OCI-LY1 (cell line): ENCODE measurements at regions not wholly inside any gene's neighbourhood (a gene's known extent, or its start where the extent isn't known, plus 50 kb on each side); places are given as distances from the start of the nearest gene placed in this dataset.

Source experiments
- EZH2 ChIP-seq: fragments of 200-600 bp; sonication (generic), shearing (Covaris generic); IDR thresholded peaks from 2 replicates; pipeline ENCODE4 v1.8.0; 2017; ENCODE audit warnings: borderline replicate concordance, mixed run types, mild to moderate bottlenecking, antibody characterized with exemption, low read length, moderate library complexity, mixed read lengths
- TF ChIP-seq, protein P1 (sequence below): fragments of 200-600 bp; sonication (generic), shearing (Covaris generic); IDR thresholded peaks from 2 replicates; pipeline ENCODE4 v1.5.1; 2017; ENCODE audit warnings: mild to moderate bottlenecking, antibody characterized with exemption, low read length, moderate library complexity, mixed read lengths

DNA sequence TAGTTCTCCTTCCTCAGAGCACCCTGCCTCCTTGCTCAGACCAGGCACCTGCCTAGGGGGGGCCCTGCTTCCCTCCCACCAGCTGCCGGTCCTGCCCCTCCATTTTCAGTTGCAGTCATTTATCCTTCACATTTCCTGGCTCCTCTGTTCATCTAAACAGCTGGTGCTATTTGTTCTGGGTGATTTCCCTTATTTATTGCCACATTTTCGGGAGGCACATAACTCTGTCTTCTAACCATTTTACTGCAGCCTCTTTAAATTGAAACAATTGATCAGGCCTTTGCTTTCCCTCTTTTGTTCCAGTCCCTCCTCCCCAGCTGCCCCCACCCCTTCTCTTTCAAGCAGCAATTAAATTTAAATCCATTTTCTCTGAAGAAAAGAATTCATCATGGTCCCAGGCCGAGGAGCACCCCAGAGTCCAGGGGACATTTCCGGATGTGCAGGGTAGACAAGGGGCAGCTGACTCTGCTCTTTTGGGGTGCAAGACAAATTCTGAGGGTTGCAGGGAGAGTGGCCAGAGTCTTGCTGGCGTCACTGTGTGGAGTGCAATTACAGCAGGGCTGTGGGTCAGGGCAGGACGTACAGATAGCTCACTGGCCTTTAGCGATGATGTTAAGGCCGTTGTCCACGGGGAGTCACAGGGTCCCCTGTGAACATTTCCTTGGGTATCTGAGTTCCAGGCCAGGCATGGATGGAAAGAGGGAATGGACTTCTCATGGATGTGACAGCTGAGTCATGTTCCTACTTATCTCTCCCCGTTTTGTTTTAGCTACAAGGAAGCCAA, 476.4 kb downstream of the TBC1D22A start:
- TF ChIP-seq, protein P1, sequence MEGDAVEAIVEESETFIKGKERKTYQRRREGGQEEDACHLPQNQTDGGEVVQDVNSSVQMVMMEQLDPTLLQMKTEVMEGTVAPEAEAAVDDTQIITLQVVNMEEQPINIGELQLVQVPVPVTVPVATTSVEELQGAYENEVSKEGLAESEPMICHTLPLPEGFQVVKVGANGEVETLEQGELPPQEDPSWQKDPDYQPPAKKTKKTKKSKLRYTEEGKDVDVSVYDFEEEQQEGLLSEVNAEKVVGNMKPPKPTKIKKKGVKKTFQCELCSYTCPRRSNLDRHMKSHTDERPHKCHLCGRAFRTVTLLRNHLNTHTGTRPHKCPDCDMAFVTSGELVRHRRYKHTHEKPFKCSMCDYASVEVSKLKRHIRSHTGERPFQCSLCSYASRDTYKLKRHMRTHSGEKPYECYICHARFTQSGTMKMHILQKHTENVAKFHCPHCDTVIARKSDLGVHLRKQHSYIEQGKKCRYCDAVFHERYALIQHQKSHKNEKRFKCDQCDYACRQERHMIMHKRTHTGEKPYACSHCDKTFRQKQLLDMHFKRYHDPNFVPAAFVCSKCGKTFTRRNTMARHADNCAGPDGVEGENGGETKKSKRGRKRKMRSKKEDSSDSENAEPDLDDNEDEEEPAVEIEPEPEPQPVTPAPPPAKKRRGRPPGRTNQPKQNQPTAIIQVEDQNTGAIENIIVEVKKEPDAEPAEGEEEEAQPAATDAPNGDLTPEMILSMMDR, result no peak
- no peak for TF ChIP-seq EZH2
